ENCODE measurements at regions not wholly inside any gene's neighbourhood (a gene's known extent, or its start where the extent isn't known, plus 50 kb on each side); places are given as distances from the start of the nearest gene placed in this dataset.

- in situ Hi-C loops (cut with MboI) (no loop called here), intact Hi-C loops (cut with micrococcal nuclease; ENCODE audit: unreplicated experiment) (no loop called here)
- H3K9me3 ChIP-seq (replicated peaks; ENCODE audit: control insufficient read depth, insufficient read depth, low read length) = no peaks in the 10 kb centered on the region
- peaks cover 5% of the 10 kb centered on the region for H3K4me1 ChIP-seq (ENCODE audit: control insufficient read depth, insufficient read depth, low read length)
- DNase-seq (ENCODE audit: low read depth, low spot score) = no peak
- no peak overlapping the region for H3K4me3 ChIP-seq
- ATAC-seq = no peak
- H3K36me3 ChIP-seq (ENCODE audit: control insufficient read depth in 2 of 2, insufficient read depth in 2 of 2, low read length in 1 of 2) = no peaks in the 10 kb centered on the region
- BruUV-seq (replicated peaks) = no TSS peak
- ChIA-PET RAD21 (ENCODE audit: unreplicated experiment) (no interaction called here), CTCF (no interaction called here), SMC1A (ENCODE audit: uncharacterized antibody, unreplicated experiment) (interaction anchor here (1.5 kb wide), 1 partner anchor 717 kb away, joined by 4 read pairs; no protein-coding TSS in a partner anchor), POLR2A (no interaction called here)
- no peaks in the 10 kb centered on the region for H4K20me1 ChIP-seq (ENCODE audit: control insufficient read depth, insufficient read depth)
- H3K79me2 ChIP-seq (ENCODE audit: control insufficient read depth, insufficient read depth, low read length) = no peaks in the 10 kb centered on the region
- TF ChIP-seq CTCF (IDR thresholded peaks at IDR 0.05 in 2 of 3, conservative IDR thresholded peaks at IDR 0.05 in 1 of 3; ENCODE audit: control insufficient read depth in 2 of 3, extremely low read depth in 1 of 3, insufficient read depth in 1 of 3, low read depth in 3 of 3, low read length in 3 of 3) = no peak
- TF ChIP-seq USF1 (IDR thresholded peaks at IDR 0.05; ENCODE audit: borderline replicate concordance, extremely low read length, insufficient read depth, low read depth, low read length) = no peak
- no peak for TF ChIP-seq NR2C1 (IDR thresholded peaks at IDR 0.05)
- no peak for TF ChIP-seq KAT2A (conservative IDR thresholded peaks at IDR 0.05; ENCODE audit: control insufficient read depth, low read depth, low read length)
- no peak for TF ChIP-seq E2F8 (IDR thresholded peaks at IDR 0.05; ENCODE audit: low read depth, partially characterized antibody)
- TF ChIP-seq MYB (IDR thresholded peaks at IDR 0.05; ENCODE audit: borderline replicate concordance, low read depth, low read length) = no peak
- no peak for TF ChIP-seq RELB (IDR thresholded peaks at IDR 0.05; ENCODE audit: low read depth)
- no peak for TF ChIP-seq ZNF24 (IDR thresholded peaks at IDR 0.05)
- no peak for TF ChIP-seq PML (IDR thresholded peaks at IDR 0.05; ENCODE audit: low read length)
- TF ChIP-seq ATF7 (IDR thresholded peaks at IDR 0.05; ENCODE audit: low read depth) = no peak
- TF ChIP-seq ZNF384 (IDR thresholded peaks at IDR 0.05; ENCODE audit: borderline replicate concordance, low read depth, low read length) = no peak
- no peak for TF ChIP-seq CBX5 (IDR thresholded peaks at IDR 0.05; ENCODE audit: low read depth)
- TF ChIP-seq IKZF2 (IDR thresholded peaks at IDR 0.05) = no peak
- TF ChIP-seq RFX5 (IDR thresholded peaks at IDR 0.05; ENCODE audit: low read depth, low read length) = no peak
- TF ChIP-seq KDM1A (IDR thresholded peaks at IDR 0.05; ENCODE audit: borderline replicate concordance) = no peak
- no peak for TF ChIP-seq TCF7 (IDR thresholded peaks at IDR 0.05; ENCODE audit: borderline replicate concordance)
- H3K27me3 ChIP-seq (replicated peaks in 1 of 2; ENCODE audit: control insufficient read depth in 2 of 2, insufficient read depth in 2 of 2, low read length in 1 of 2) = peaks cover 2 to 3% of the 10 kb centered on the region in 2 experiments; a peak in 2 of 4 replicates
- no peak overlapping the region for H3K27ac ChIP-seq (ENCODE audit: control insufficient read depth, insufficient read depth)
- H3K9ac ChIP-seq (ENCODE audit: control insufficient read depth, insufficient read depth, low read length) = no peak overlapping the region
- H3K4me2 ChIP-seq (ENCODE audit: control insufficient read depth, insufficient read depth) = no peak overlapping the region
- H2AFZ ChIP-seq (ENCODE audit: control insufficient read depth, low read depth, low read length) = no peak overlapping the region
- WGBS (ENCODE audit: insufficient coverage, insufficient replicate concordance, low lambda C conversion rate, missing lambda C conversion rate) = 45% methylated on average over 16 of the region's 16 CpGs
- no peak for FAIRE-seq
These were observed 103.5 kb upstream of the ASB18 start for GRCh38 chr2:236367506-236368289.
